H9 (cell line): ENCODE measurements at regions not wholly inside any gene's neighbourhood (a gene's known extent, or its start where the extent isn't known, plus 50 kb on each side); places are given as distances from the start of the nearest gene placed in this dataset.

Experiments used
- DNase-seq: peaks from one replicate; pipeline ENCODE4 v3.0.0-alpha.2; 2017
- H2AFZ ChIP-seq: one replicate; pipeline ENCODE4 v1.6.1; 2013; ENCODE audit warnings: mild to moderate bottlenecking, low read length, control low read depth, moderate library complexity
- H2AK5ac ChIP-seq: 2 replicates; pipeline ENCODE4 v1.6.1; 2013; ENCODE audit warnings: low read length, control low read depth, mixed read lengths; ENCODE audit not compliant: insufficient read length
- H2BK120ac ChIP-seq: one replicate; pipeline ENCODE4 v1.6.1; 2013; ENCODE audit warnings: low read depth, mild to moderate bottlenecking, low read length, control low read depth, inconsistent platforms; ENCODE audit not compliant: poor library complexity, severe bottlenecking
- H2BK12ac ChIP-seq: 2 replicates; pipeline ENCODE4 v1.6.1; 2013; ENCODE audit warnings: low read length, control low read depth, mixed read lengths, low read depth; ENCODE audit not compliant: insufficient read length
- H2BK15ac ChIP-seq: 2 replicates; pipeline ENCODE4 v1.6.1; 2013; ENCODE audit warnings: low read depth, low read length, control low read depth
- H2BK20ac ChIP-seq: one replicate; pipeline ENCODE4 v1.6.1; 2013; ENCODE audit warnings: low read depth, mild to moderate bottlenecking, low read length, control low read depth, inconsistent platforms; ENCODE audit not compliant: poor library complexity, severe bottlenecking
- H2BK5ac ChIP-seq: 2 replicates; pipeline ENCODE4 v1.6.1; 2013; ENCODE audit warnings: low read length, control low read depth, mixed read lengths; ENCODE audit not compliant: insufficient read length
- H3K14ac ChIP-seq: 2 replicates; pipeline ENCODE4 v1.6.1; 2013; ENCODE audit warnings: low read length, control low read depth; ENCODE audit not compliant: insufficient read depth
- H3K18ac ChIP-seq: 2 replicates; pipeline ENCODE4 v1.6.1; 2013; ENCODE audit warnings: low read depth, mild to moderate bottlenecking, mixed read lengths, low read length, control low read depth; ENCODE audit not compliant: insufficient read length
- H3K23ac ChIP-seq: 2 replicates; pipeline ENCODE4 v1.6.1; 2013; ENCODE audit warnings: low read length, control low read depth, mixed read lengths, low read depth; ENCODE audit not compliant: insufficient read length
- H3K23me2 ChIP-seq: 2 replicates; pipeline ENCODE4 v1.6.1; 2013; ENCODE audit warnings: low read depth, mild to moderate bottlenecking, mixed read lengths, low read length, control low read depth; ENCODE audit not compliant: insufficient read length, poor library complexity, severe bottlenecking
- H3K27ac ChIP-seq: 2 replicates; pipeline ENCODE4 v1.5.1; 2013; ENCODE audit warnings: low read length, control low read depth, mixed read lengths, low read depth; ENCODE audit not compliant: insufficient read length
- H3K27me3 ChIP-seq: 2 replicates; pipeline ENCODE4 v1.6.1; 2013; ENCODE audit warnings: low read length, control low read depth, inconsistent platforms; ENCODE audit not compliant: insufficient read depth
- H3K4ac ChIP-seq: 2 replicates; pipeline ENCODE4 v1.6.1; 2013; ENCODE audit warnings: low read depth, mild to moderate bottlenecking, control low read depth, inconsistent platforms, low read length, moderate library complexity
- H3K4me1 ChIP-seq: 2 replicates; pipeline ENCODE4 v1.6.1; 2013; ENCODE audit warnings: low read length, control low read depth, inconsistent platforms; ENCODE audit not compliant: insufficient read depth
- H3K4me2 ChIP-seq: 2 replicates; pipeline ENCODE4 v1.6.1; 2013; ENCODE audit warnings: low read length, control low read depth, mixed read lengths; ENCODE audit not compliant: insufficient read length, insufficient read depth
- H3K56ac ChIP-seq: 2 replicates; pipeline ENCODE4 v1.6.1; 2013; ENCODE audit warnings: low read depth, mild to moderate bottlenecking, mixed read lengths, low read length, control low read depth; ENCODE audit not compliant: insufficient read length
- H3K79me1 ChIP-seq: 2 replicates; pipeline ENCODE4 v1.6.1; 2013; ENCODE audit warnings: low read depth, mild to moderate bottlenecking, moderate library complexity, low read length, control low read depth, inconsistent platforms; ENCODE audit not compliant: insufficient read depth, poor library complexity, severe bottlenecking
- H3K79me2 ChIP-seq: 2 replicates; pipeline ENCODE4 v1.6.1; 2013; ENCODE audit warnings: low read length, control low read depth, inconsistent platforms; ENCODE audit not compliant: insufficient read depth
- H3K9ac ChIP-seq: 2 replicates; pipeline ENCODE4 v1.6.1; 2013; ENCODE audit warnings: low read length, control low read depth, mixed read lengths; ENCODE audit not compliant: insufficient read length; ENCODE audit errors: extremely low read depth
- H3K9me3 ChIP-seq: one replicate; pipeline ENCODE4 v1.6.1; 2013; ENCODE audit warnings: low read depth, low read length, inconsistent platforms; ENCODE audit not compliant: control insufficient read depth
- H3T11ph ChIP-seq: one replicate; pipeline ENCODE4 v1.6.1; 2013; ENCODE audit warnings: mild to moderate bottlenecking, low read length, control low read depth, inconsistent platforms
- H4K20me1 ChIP-seq: one replicate; pipeline ENCODE4 v1.6.1; 2013; ENCODE audit not compliant: control insufficient read depth, insufficient read length, insufficient read depth
- H4K5ac ChIP-seq: 2 replicates; pipeline ENCODE4 v1.6.1; 2013; ENCODE audit warnings: low read depth, mild to moderate bottlenecking, mixed read lengths, low read length, control low read depth; ENCODE audit not compliant: insufficient read length
- H4K8ac ChIP-seq: replicated peaks from 2 replicates; pipeline ENCODE4 v1.6.1; 2013; ENCODE audit warnings: low read length, control low read depth, mixed read lengths, low read depth; ENCODE audit not compliant: insufficient read length
- H4K91ac ChIP-seq: 2 replicates; pipeline ENCODE4 v1.6.1; 2013; ENCODE audit warnings: low read depth, mild to moderate bottlenecking, moderate library complexity, mixed read lengths, low read length, control low read depth; ENCODE audit not compliant: insufficient read length
- H3K27ac Mint-ChIP-seq, 3 experiments: 2 replicates in 2 of 3; 3 replicates in 1 of 3; pipeline ENCODE4 v1.8.0; 2020 to 2021; ENCODE audit warnings: mixed read lengths in 3 of 3, mild to moderate bottlenecking in 1 of 3, moderate library complexity in 1 of 3
- H3K27me3 Mint-ChIP-seq: 2 replicates; pipeline ENCODE4 v1.8.0; 2021; ENCODE audit warnings: low read depth, mild to moderate bottlenecking, moderate library complexity, mixed read lengths
- H3K36me3 Mint-ChIP-seq, 3 experiments: 2 replicates in 2 of 3; 3 replicates in 1 of 3; pipeline ENCODE4 v1.8.0; 2020 to 2021; ENCODE audit warnings: low read depth in 3 of 3, mixed read lengths in 3 of 3; ENCODE audit not compliant: insufficient read depth in 1 of 3
- H3K4me1 Mint-ChIP-seq, 2 experiments: 2 replicates each; pipeline ENCODE4 v1.8.0; 2020; ENCODE audit warnings: mixed read lengths in 2 of 2
- H3K4me3 Mint-ChIP-seq, 2 experiments: 2 replicates in 1 of 2; 3 replicates in 1 of 2; pipeline ENCODE4 v1.8.0; 2020 to 2021; ENCODE audit warnings: mild to moderate bottlenecking in 2 of 2, mixed read lengths in 2 of 2, moderate library complexity in 1 of 2
- H3K9me3 Mint-ChIP-seq, 2 experiments: 2 replicates in 1 of 2; 3 replicates in 1 of 2; pipeline ENCODE4 v1.8.0; 2020; ENCODE audit warnings: mild to moderate bottlenecking in 2 of 2, mixed read lengths in 2 of 2, moderate library complexity in 1 of 2
- WGBS: extraction: QIAGEN DNeasy Blood & Tissue Kit; methylation state at CpG from one replicate; pipeline ENCODE4 v1.1.7; 2013; ENCODE audit warnings: missing lambda C conversion rate, low lambda C conversion rate, mixed read lengths; ENCODE audit not compliant: insufficient read length; ENCODE audit errors: extremely low coverage; 5-methylcytosine and 5-hydroxymethylcytosine counted together
- TF ChIP-seq, protein P1 (sequence below): fragments of 200-600 bp; sonication (generic); conservative IDR thresholded peaks from 3 replicates; pipeline ENCODE4 v1.8.0; 2021; ENCODE audit warnings: antibody characterized with exemption, mild to moderate bottlenecking

DNA sequence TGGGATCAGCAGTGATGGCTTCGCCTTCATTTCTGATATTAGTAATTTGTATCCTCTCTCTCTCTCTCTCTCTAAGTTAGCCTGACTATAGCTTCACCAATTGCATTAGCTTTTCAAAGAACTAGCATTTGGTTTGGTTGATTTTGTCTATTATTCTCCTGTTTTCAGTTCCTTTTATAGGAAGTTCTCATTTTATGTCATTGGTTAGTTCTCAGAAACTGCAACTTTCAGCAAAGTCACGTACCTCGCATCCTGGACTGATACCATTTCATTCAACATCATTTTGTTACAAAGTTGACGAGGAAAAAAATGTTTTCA lies 450.8 kb downstream of the EIPR1 start:
- peaks cover 16 to 17% of the 10 kb centered on the region in 2 experiments; a peak in 4 of 5 replicates for H3K9me3 Mint-ChIP-seq

More for the DNA sequence above, 450.8 kb downstream of the EIPR1 start:
- Histone ChIP-seq H3K18ac (no peak overlapping the region), H3K23ac (no peak overlapping the region), H3K4me1 (no peaks in the 10 kb centered on the region), H2BK120ac (no peak overlapping the region), H3K4me2 (no peak overlapping the region), H3K27me3 (no peaks in the 10 kb centered on the region), H4K8ac (no peak overlapping the region), H3K9ac (no peak overlapping the region), H4K91ac (no peak overlapping the region), H4K5ac (no peak overlapping the region), H3K27ac (no peak overlapping the region), H3K56ac (no peak overlapping the region), H2AK5ac (no peak overlapping the region), H3K4ac (no peak overlapping the region), H3K23me2 (no peaks in the 10 kb centered on the region), H2BK5ac (no peak overlapping the region), H3K9me3 (peaks cover 6% of the 10 kb centered on the region), H2AFZ (no peak overlapping the region), H2BK12ac (no peak overlapping the region), H3K79me1 (no peaks in the 10 kb centered on the region), H2BK15ac (no peak overlapping the region), H3T11ph (no peak overlapping the region), H3K14ac (no peak overlapping the region), H4K20me1 (no peaks in the 10 kb centered on the region), H2BK20ac (no peak overlapping the region), H3K79me2 (no peaks in the 10 kb centered on the region)
- no peaks in the 10 kb centered on the region for H3K4me1 Mint-ChIP-seq
- WGBS: no CpG with 5 or more reads among the region's 4 CpGs
- no peak overlapping the region for H3K27ac Mint-ChIP-seq
- no peak for DNase-seq
- TF ChIP-seq, protein P1, sequence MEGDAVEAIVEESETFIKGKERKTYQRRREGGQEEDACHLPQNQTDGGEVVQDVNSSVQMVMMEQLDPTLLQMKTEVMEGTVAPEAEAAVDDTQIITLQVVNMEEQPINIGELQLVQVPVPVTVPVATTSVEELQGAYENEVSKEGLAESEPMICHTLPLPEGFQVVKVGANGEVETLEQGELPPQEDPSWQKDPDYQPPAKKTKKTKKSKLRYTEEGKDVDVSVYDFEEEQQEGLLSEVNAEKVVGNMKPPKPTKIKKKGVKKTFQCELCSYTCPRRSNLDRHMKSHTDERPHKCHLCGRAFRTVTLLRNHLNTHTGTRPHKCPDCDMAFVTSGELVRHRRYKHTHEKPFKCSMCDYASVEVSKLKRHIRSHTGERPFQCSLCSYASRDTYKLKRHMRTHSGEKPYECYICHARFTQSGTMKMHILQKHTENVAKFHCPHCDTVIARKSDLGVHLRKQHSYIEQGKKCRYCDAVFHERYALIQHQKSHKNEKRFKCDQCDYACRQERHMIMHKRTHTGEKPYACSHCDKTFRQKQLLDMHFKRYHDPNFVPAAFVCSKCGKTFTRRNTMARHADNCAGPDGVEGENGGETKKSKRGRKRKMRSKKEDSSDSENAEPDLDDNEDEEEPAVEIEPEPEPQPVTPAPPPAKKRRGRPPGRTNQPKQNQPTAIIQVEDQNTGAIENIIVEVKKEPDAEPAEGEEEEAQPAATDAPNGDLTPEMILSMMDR: no peak
- H3K36me3 Mint-ChIP-seq: no peaks in the 10 kb centered on the region; a peak in 1 of 7 replicates
- no peaks in the 10 kb centered on the region; the same call in 1 of the 2 replicates for H3K27me3 Mint-ChIP-seq
- H3K4me3 Mint-ChIP-seq: no peak overlapping the region
